ENCODE measurements at regions not wholly inside any gene's neighbourhood (a gene's known extent, or its start where the extent isn't known, plus 50 kb on each side); places are given as distances from the start of the nearest gene placed in this dataset.

DNA sequence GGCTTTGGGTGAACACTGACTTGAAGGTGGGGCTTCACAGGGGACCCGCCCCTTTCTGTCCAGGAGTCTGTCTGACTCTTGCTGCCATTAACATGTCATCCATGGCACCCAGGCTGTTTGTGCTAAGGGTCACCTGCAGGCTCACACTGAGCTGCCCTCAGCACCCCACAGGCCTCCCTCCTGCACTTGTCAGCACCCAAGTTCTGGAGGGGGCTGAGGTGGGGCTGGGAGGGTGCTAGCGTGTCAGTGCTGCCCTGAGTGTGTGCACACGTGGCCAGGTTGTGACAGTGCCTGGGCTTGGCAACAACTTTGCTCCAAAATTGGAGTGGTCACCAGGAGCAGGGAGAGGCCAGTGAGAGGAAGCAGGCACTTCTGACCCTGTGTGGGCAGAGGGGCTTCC lies 963.2 kb downstream of the TRHDE start:
- no peak for TF ChIP-seq CEBPB (IDR thresholded peaks at IDR 0.05; ENCODE audit: low read depth, low read length)
- TF ChIP-seq, protein P1, sequence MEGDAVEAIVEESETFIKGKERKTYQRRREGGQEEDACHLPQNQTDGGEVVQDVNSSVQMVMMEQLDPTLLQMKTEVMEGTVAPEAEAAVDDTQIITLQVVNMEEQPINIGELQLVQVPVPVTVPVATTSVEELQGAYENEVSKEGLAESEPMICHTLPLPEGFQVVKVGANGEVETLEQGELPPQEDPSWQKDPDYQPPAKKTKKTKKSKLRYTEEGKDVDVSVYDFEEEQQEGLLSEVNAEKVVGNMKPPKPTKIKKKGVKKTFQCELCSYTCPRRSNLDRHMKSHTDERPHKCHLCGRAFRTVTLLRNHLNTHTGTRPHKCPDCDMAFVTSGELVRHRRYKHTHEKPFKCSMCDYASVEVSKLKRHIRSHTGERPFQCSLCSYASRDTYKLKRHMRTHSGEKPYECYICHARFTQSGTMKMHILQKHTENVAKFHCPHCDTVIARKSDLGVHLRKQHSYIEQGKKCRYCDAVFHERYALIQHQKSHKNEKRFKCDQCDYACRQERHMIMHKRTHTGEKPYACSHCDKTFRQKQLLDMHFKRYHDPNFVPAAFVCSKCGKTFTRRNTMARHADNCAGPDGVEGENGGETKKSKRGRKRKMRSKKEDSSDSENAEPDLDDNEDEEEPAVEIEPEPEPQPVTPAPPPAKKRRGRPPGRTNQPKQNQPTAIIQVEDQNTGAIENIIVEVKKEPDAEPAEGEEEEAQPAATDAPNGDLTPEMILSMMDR (IDR thresholded peaks at IDR 0.05; ENCODE audit: control extremely low read depth in 1 of 3, insufficient read depth in 1 of 3, low read depth in 1 of 3, low read length in 3 of 3): no peak
- TF ChIP-seq YY1 (IDR thresholded peaks at IDR 0.05; ENCODE audit: low read depth, low read length): no peak
- no peak for TF ChIP-seq GTF2F1 (IDR thresholded peaks at IDR 0.05; ENCODE audit: borderline replicate concordance, low read depth, low read length)
- TF ChIP-seq MAFK (IDR thresholded peaks at IDR 0.05; ENCODE audit: low read depth, low read length): no peak

Data from H1 (cell line).